GM23338 (cell line): ENCODE measurements at regions not wholly inside any gene's neighbourhood (a gene's known extent, or its start where the extent isn't known, plus 50 kb on each side); places are given as distances from the start of the nearest gene placed in this dataset.

ENCODE experiments used
- CREB1 ChIP-seq: fragments of 250-450 bp; sonication (Bioruptor Pico); IDR thresholded peaks from 2 replicates; pipeline ENCODE4 v1.5.0; 2020; ENCODE audit warnings: low read depth, mild to moderate bottlenecking, moderate library complexity
- CTCF ChIP-seq, 2 experiments: fragments of 200-600 bp in 1 of 2; sonication (generic) in 1 of 2; conservative IDR thresholded peaks; 2 replicates each; pipeline versions ENCODE4 v1.5.1 to v1.6.1; 2016 to 2017; ENCODE audit warnings: antibody characterized with exemption in 2 of 2, low read depth in 2 of 2, mild to moderate bottlenecking in 2 of 2, moderate library complexity in 1 of 2
- ETS1 ChIP-seq: IDR thresholded peaks from 2 replicates; pipeline ENCODE4 v1.6.1; 2016; ENCODE audit warnings: antibody characterized with exemption
- EZH2 ChIP-seq: fragments of 200-600 bp; sonication (generic); IDR thresholded peaks from one replicate; pipeline ENCODE4 v1.8.0; 2017; ENCODE audit warnings: antibody characterized with exemption, mild to moderate bottlenecking, low read depth; ENCODE audit not compliant: unreplicated experiment
- EZH2phosphoT487 ChIP-seq: fragments of 200-600 bp; sonication (generic); IDR thresholded peaks from one replicate; pipeline ENCODE4 v1.8.1; 2018; ENCODE audit warnings: antibody characterized with exemption; ENCODE audit not compliant: unreplicated experiment
- JUNB ChIP-seq: IDR thresholded peaks from one replicate; pipeline ENCODE4 v1.6.1; 2016; ENCODE audit warnings: antibody characterized with exemption; ENCODE audit not compliant: unreplicated experiment
- POLR2AphosphoS5 ChIP-seq: IDR thresholded peaks from 2 replicates; pipeline ENCODE4 v1.6.1; 2016; ENCODE audit warnings: antibody characterized with exemption, low read depth
- REST ChIP-seq: IDR thresholded peaks from one replicate; pipeline ENCODE4 v1.6.1; 2018; ENCODE audit warnings: antibody characterized with exemption; ENCODE audit not compliant: unreplicated experiment
- STAT1 ChIP-seq: IDR thresholded peaks from one replicate; pipeline ENCODE4 v1.6.1; 2016; ENCODE audit warnings: antibody characterized with exemption; ENCODE audit not compliant: unreplicated experiment
- ZNF114 ChIP-seq: fragments of 250-450 bp; sonication (Bioruptor Pico); IDR thresholded peaks from 2 replicates; pipeline ENCODE4 v1.5.0; 2020; ENCODE audit warnings: mild to moderate bottlenecking, moderate library complexity
- ZNF331 ChIP-seq: fragments of 250-450 bp; sonication (Bioruptor Pico); IDR thresholded peaks from 2 replicates; pipeline ENCODE4 v1.5.0; 2020; ENCODE audit warnings: low read depth, mild to moderate bottlenecking, moderate library complexity

GRCh38 chr12:45667761-45668160 lies 61.7 kb upstream of the ARID2 start:
- TF ChIP-seq POLR2AphosphoS5 (no peak), CTCF (conservative IDR thresholded peaks at IDR 0.05; ENCODE audit: low read depth in 2 of 2) (no peak), EZH2phosphoT487 (no peak), EZH2 (no peak), ZNF331 (CRISPR knock-in tag) (no peak), REST (no peak), JUNB (no peak), CREB1 (CRISPR knock-in tag) (no peak), ETS1 (no peak), ZNF114 (CRISPR knock-in tag) (no peak), STAT1 (no peak)
